T-cell (primary cell): ENCODE measurements at regions not wholly inside any gene's neighbourhood (a gene's known extent, or its start where the extent isn't known, plus 50 kb on each side); places are given as distances from the start of the nearest gene placed in this dataset.

Experiments used
- ATAC-seq, 4 experiments: fragments of 200-7000 bp in 3 of 4; fragments of 150-1000 bp in 1 of 4; cut with Tn5 transposase; replicated peaks in 1 of 4; 1 replicate in 3 of 4; 2 replicates in 1 of 4; pipeline ENCODE4 v1.10.0; 2021; ENCODE audit warnings: moderate library complexity in 3 of 4, mild to moderate bottlenecking in 2 of 4, moderate number of reproducible peaks in 1 of 4
- CTCF ChIA-PET, 2 donors: fragments of 300-600 bp; sonication (Branson Sonifier 250); formaldehyde crosslinking; loops; one replicate each; lab custom pipeline; 2022; ENCODE audit warnings: antibody characterized with exemption in 2 of 2; lab: Charles Lee
- POLR2A ChIA-PET, 2 donors: fragments of 300-600 bp; sonication (Branson Sonifier 250); formaldehyde crosslinking; loops; one replicate each; lab custom pipeline; 2022; ENCODE audit warnings: antibody characterized with exemption in 2 of 2; lab: Charles Lee
- DNase-seq, 35 experiments: peaks; one replicate each; pipeline versions ENCODE4 v3.0.0 to v3.0.0-alpha.2; 2013 to 2023
- H3K27ac ChIP-seq: one replicate; pipeline ENCODE4 v1.5.1; 2013; ENCODE audit warnings: low read length
- H3K27me3 ChIP-seq, 2 experiments: replicated peaks in 1 of 2; 1 replicate in 1 of 2; 2 replicates in 1 of 2; pipeline versions ENCODE4 v1.6.1 to v1.7.0; 2013; ENCODE audit warnings: low read length in 1 of 2, mixed read lengths in 1 of 2; ENCODE audit not compliant: control insufficient read depth in 2 of 2, insufficient read depth in 2 of 2; ENCODE audit errors: extremely low read depth in 1 of 2
- H3K36me3 ChIP-seq, 2 donors: 1 replicate in 1 of 2; 2 replicates in 1 of 2; pipeline versions ENCODE4 v1.6.1 to v1.7.0; 2013; ENCODE audit warnings: low read length in 1 of 2; ENCODE audit not compliant: control insufficient read depth in 2 of 2, insufficient read depth in 1 of 2; ENCODE audit errors: extremely low read depth in 1 of 2
- H3K4me1 ChIP-seq, 2 experiments: 1 replicate in 1 of 2; 2 replicates in 1 of 2; pipeline versions ENCODE4 v1.6.1 to v1.7.0; 2013; ENCODE audit warnings: low read length in 2 of 2, mixed read lengths in 1 of 2; ENCODE audit not compliant: insufficient read depth in 2 of 2, control insufficient read depth in 1 of 2; ENCODE audit errors: extremely low read depth in 1 of 2
- H3K4me3 ChIP-seq, 2 donors: 1 replicate in 1 of 2; 2 replicates in 1 of 2; pipeline versions ENCODE4 v1.5.1 to v1.7.0; 2013; ENCODE audit warnings: mild to moderate bottlenecking in 2 of 2, low read length in 1 of 2, moderate library complexity in 1 of 2; ENCODE audit not compliant: control insufficient read depth in 1 of 2; ENCODE audit errors: extremely low read depth in 1 of 2
- H3K9me3 ChIP-seq: 2 replicates; pipeline ENCODE4 v1.7.0; 2013
- H3K27ac Mint-ChIP-seq, 2 donors: one replicate each; pipeline ENCODE4 v1.8.0; 2020 to 2021; ENCODE audit warnings: mild to moderate bottlenecking in 2 of 2, mixed read lengths in 2 of 2
- H3K27me3 Mint-ChIP-seq, 2 donors: one replicate each; pipeline ENCODE4 v1.8.0; 2021 to 2022; ENCODE audit warnings: mixed read lengths in 2 of 2
- H3K36me3 Mint-ChIP-seq: one replicate; pipeline ENCODE4 v1.8.0; 2021; ENCODE audit warnings: mixed read lengths
- H3K4me1 Mint-ChIP-seq, 3 donors: one replicate each; pipeline ENCODE4 v1.8.0; 2020 to 2022; ENCODE audit warnings: mixed read lengths in 3 of 3, mild to moderate bottlenecking in 1 of 3
- H3K4me3 Mint-ChIP-seq, 3 donors: one replicate each; pipeline ENCODE4 v1.8.0; 2020 to 2022; ENCODE audit warnings: mild to moderate bottlenecking in 3 of 3, mixed read lengths in 3 of 3, moderate library complexity in 3 of 3
- H3K9me3 Mint-ChIP-seq, 3 donors: one replicate each; pipeline ENCODE4 v1.8.0; 2020 to 2022; ENCODE audit warnings: mixed read lengths in 3 of 3
- WGBS: methylation state at CpG from one replicate; pipeline ENCODE4 v1.1.5; 2013; ENCODE audit warnings: missing lambda C conversion rate; ENCODE audit not compliant: insufficient coverage; 5-methylcytosine and 5-hydroxymethylcytosine counted together

DNA sequence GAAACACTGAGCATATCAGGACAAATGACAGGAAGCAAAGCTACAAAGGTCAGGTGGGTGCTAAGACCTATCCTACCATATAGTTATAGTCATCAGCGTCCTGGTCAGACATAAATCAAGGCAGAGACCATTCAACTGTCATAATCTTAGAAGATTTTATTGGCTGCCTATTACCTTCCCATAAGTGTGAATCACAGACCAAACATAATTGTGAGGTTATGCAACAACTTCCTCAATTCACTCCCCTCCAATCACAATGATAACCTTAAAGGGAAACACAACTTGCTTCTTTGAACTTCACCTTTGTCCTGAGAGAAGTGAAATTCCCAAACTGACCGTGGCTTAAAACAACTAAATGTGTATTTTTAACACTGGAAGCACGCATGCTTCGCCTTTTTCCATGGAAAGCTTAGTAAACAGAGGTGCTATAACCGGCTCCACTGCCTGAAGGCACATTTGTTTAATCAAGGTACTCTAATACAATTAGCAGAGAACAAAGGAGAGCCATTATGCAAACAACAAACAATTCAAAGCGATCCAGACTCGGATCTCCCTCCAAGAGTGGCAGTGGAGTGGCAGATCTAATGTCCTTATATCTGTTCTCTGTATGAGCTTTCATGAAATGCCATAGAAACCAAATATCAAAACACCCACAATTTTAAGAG is 84.9 kb downstream of the TMEM114 start:
- no peak overlapping the region for H3K27ac ChIP-seq
- DNase-seq = no peak
- CTCF ChIA-PET = no interaction called here
- 23% methylated on average over 4 of the region's 7 CpGs for WGBS
- no peaks in the 10 kb centered on the region for H3K36me3 ChIP-seq
- H3K4me1 ChIP-seq = no peaks in the 10 kb centered on the region
- no peak overlapping the region for H3K4me3 ChIP-seq
- ATAC-seq = no peak
- POLR2A ChIA-PET = no interaction called here
- Mint-ChIP-seq H3K9me3 (no peaks in the 10 kb centered on the region), H3K4me1 (no peaks in the 10 kb centered on the region), H3K27ac (no peak overlapping the region), H3K27me3 (peaks cover 6 to 11% of the 10 kb centered on the region in 2 donors), H3K36me3 (no peaks in the 10 kb centered on the region), H3K4me3 (no peak overlapping the region)
- no peaks in the 10 kb centered on the region for H3K9me3 ChIP-seq
- H3K27me3 ChIP-seq = peaks cover 0 to 2% of the 10 kb centered on the region in 2 experiments

DNA sequence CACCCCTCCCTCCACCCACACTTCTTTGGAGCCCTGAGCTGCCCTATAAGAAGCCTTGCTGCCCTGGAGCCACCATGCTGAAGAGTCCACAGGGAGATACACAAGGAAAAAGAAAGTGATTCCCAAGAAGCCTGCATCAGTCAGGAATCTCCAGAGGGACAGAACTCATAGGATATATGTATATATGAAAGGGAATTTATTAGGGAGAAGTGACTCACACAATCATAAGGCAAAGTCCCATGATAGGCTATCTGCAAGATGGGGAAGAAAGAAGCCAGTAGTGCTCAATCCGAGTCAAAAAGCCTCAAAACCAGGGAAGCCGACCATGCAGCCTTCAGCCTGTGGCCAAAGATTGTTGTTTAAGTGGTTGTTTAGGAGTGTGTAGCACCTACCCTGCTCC is 87.9 kb downstream of the TMEM114 start:
- POLR2A ChIA-PET = no interaction called here
- no peaks in the 10 kb centered on the region for H3K4me1 Mint-ChIP-seq

DNA sequence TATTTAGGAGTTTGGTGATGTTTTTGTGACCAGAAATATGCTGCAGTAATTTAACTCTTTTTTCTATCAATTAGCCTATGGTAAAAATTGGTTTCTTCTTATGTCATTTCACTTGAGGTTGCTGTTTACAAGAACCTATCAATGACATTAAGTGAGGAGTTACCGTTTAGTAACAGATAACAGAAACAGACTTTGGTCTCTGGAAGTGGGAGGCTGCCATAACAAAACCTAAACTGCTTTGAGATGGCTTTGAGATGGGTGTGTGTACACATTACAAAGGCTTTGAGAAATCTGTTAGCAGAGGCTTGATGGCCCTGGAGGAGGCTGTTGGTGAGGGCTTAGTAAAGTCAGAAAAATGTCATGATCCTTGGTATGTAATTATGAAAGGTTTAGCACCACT is 90.0 kb downstream of the TMEM114 start:
- Histone ChIP-seq H3K9me3 (no peaks in the 10 kb centered on the region), H3K27ac (no peak overlapping the region), H3K4me3 (no peak overlapping the region), H3K36me3 (no peaks in the 10 kb centered on the region), H3K4me1 (no peaks in the 10 kb centered on the region), H3K27me3 (peaks cover 0 to 4% of the 10 kb centered on the region in 2 experiments)
- CTCF ChIA-PET = no interaction called here
- Mint-ChIP-seq H3K36me3 (no peaks in the 10 kb centered on the region), H3K27ac (no peak overlapping the region), H3K4me3 (no peak overlapping the region), H3K4me1 (no peaks in the 10 kb centered on the region), H3K27me3 (peaks cover 2 to 5% of the 10 kb centered on the region in 2 donors), H3K9me3 (peaks cover 0 to 3% (median 3%) of the 10 kb centered on the region in 3 donors)
- ATAC-seq (no peak), DNase-seq (no peak)
- WGBS = no CpG with 5 or more reads among the region's 1 CpG
- POLR2A ChIA-PET = no interaction called here

More for the DNA sequence above, 87.9 kb downstream of the TMEM114 start:
- no peak overlapping the region for H3K27ac ChIP-seq
- Mint-ChIP-seq H3K36me3 (no peaks in the 10 kb centered on the region), H3K9me3 (peaks cover 0 to 2% (median 2%) of the 10 kb centered on the region in 3 donors), H3K27ac (no peak overlapping the region), H3K4me3 (no peak overlapping the region), H3K27me3 (peaks cover 5 to 15% of the 10 kb centered on the region in 2 donors)
- CTCF ChIA-PET = no interaction called here
- no peak overlapping the region for H3K4me3 ChIP-seq
- ATAC-seq (no peak), DNase-seq (no peak)
- no CpG with 5 or more reads among the region's 2 CpGs for WGBS
- no peaks in the 10 kb centered on the region for H3K9me3 ChIP-seq
- no peaks in the 10 kb centered on the region for H3K36me3 ChIP-seq
- H3K4me1 ChIP-seq = no peaks in the 10 kb centered on the region
- peaks cover 0 to 2% of the 10 kb centered on the region in 2 experiments for H3K27me3 ChIP-seq

DNA sequence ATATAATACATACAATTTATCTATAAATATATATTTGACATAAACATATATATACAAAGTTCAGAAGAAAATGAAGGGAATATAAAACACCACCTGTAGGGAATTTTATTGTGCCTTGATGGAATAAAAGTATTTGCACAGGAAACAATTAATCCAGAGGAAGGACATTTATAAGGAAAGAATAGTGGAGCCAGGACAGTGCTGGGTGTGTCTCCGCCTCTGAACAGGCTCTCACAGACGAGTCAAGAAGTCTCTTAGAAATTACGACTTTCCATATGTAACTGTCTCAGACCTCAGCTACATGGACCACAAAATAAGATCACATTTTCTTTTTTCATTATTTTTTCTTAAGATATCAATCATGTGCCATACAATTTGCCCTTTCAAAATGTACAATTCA is 93.9 kb downstream of the TMEM114 start:
- ChIA-PET CTCF (no interaction called here), POLR2A (no interaction called here)
- peaks cover 5 to 10% of the 10 kb centered on the region in 2 donors for H3K27me3 Mint-ChIP-seq
- H3K4me1 Mint-ChIP-seq = no peaks in the 10 kb centered on the region
- Histone ChIP-seq H3K4me1 (no peaks in the 10 kb centered on the region), H3K27me3 (peaks cover 0 to 7% of the 10 kb centered on the region in 2 experiments), H3K27ac (no peak overlapping the region), H3K36me3 (no peaks in the 10 kb centered on the region), H3K9me3 (no peaks in the 10 kb centered on the region), H3K4me3 (no peak overlapping the region)
- 83% methylated on average over 1 of the region's 3 CpGs for WGBS
- ATAC-seq (no peak), DNase-seq (no peak)
- no peak overlapping the region for H3K27ac Mint-ChIP-seq
- H3K4me3 Mint-ChIP-seq = no peak overlapping the region
- H3K9me3 Mint-ChIP-seq = peaks cover 0 to 3% (median 3%) of the 10 kb centered on the region in 3 donors
- H3K36me3 Mint-ChIP-seq = no peaks in the 10 kb centered on the region

DNA sequence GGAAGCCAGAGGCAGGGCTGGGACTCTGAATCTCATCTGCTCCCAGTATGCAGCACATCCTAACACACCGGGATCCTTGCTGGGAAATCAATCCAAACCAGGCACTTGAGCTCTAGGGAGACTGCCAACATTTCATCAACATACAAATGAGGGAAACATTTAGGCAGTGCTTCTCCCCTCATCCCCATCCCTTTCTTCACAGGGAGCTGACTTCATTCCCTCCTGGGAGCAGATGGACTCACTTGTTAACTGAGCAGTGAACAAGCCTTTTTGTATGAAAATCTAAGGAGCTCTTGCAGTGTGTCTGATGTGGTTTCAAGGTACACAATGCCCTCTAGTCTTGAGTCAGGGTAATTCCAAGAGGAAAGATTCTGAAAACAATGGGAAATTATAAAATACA is 96.3 kb downstream of the TMEM114 start:
- Mint-ChIP-seq H3K27ac (no peak overlapping the region), H3K36me3 (no peaks in the 10 kb centered on the region), H3K9me3 (peaks cover 0 to 3% (median 3%) of the 10 kb centered on the region in 3 donors), H3K4me1 (no peaks in the 10 kb centered on the region), H3K4me3 (no peak overlapping the region), H3K27me3 (peaks cover 5 to 10% of the 10 kb centered on the region in 2 donors)
- no peak overlapping the region for H3K27ac ChIP-seq
- no peaks in the 10 kb centered on the region for H3K36me3 ChIP-seq
- H3K27me3 ChIP-seq = peaks cover 0 to 5% of the 10 kb centered on the region in 2 experiments
- ChIA-PET POLR2A (no interaction called here), CTCF (no interaction called here)
- 17% methylated on average over 1 of the region's 1 CpG for WGBS
- ATAC-seq = no peak
- DNase-seq = no peak
- H3K9me3 ChIP-seq = no peaks in the 10 kb centered on the region
- no peak overlapping the region for H3K4me3 ChIP-seq
- H3K4me1 ChIP-seq = no peaks in the 10 kb centered on the region

DNA sequence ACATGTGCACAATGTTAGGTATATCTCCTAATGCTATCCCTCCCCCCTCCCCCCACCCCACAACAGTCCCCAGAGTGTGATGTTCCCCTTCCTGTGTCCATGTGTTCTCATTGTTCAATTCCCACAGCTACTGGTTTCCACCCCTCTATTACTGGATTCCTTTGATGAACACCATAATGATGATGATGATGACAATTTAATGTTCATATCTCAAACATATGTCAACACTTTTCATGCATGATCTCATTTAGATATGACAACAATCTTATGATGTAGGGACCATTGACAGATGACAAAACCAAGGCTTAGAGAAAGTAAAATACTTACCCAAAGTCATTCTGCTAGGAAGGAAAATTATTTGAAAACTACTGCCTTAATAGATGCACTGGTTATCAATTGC is 97.6 kb downstream of the TMEM114 start:
- Histone ChIP-seq H3K4me3 (no peak overlapping the region), H3K27ac (no peak overlapping the region), H3K4me1 (no peaks in the 10 kb centered on the region), H3K27me3 (peaks cover 0 to 5% of the 10 kb centered on the region in 2 experiments), H3K36me3 (no peaks in the 10 kb centered on the region), H3K9me3 (no peaks in the 10 kb centered on the region)
- Mint-ChIP-seq H3K9me3 (peaks cover under 1 to 3% (median 3%) of the 10 kb centered on the region in 3 donors), H3K36me3 (no peaks in the 10 kb centered on the region), H3K4me1 (no peaks in the 10 kb centered on the region), H3K27me3 (peaks cover 5% of the 10 kb centered on the region in 2 donors), H3K4me3 (no peak overlapping the region), H3K27ac (no peak overlapping the region)
- ATAC-seq (no peak), DNase-seq (no peak)
- ChIA-PET CTCF (no interaction called here), POLR2A (no interaction called here)
